Endothelial cell of umbilical vein (primary cell): ENCODE measurements at regions not wholly inside any gene's neighbourhood (a gene's known extent, or its start where the extent isn't known, plus 50 kb on each side); places are given as distances from the start of the nearest gene placed in this dataset.

ENCODE experiments used
- BruUV-seq: library from RNA; stranded (reverse); fragments of 400-500 nt; replicated peaks from 2 replicates; lab custom pipeline; 2021; lab: Mats Ljungman, UMichigan
- CTCF ChIA-PET: fragments of 300-600, 350-600 bp; sonication (Branson Sonifier 250); formaldehyde crosslinking; loops from one replicate; lab custom pipeline; 2021; ENCODE audit warnings: antibody characterized with exemption, inconsistent platforms; lab: Charles Lee
- POLR2A ChIA-PET: fragments of 300-600, 350-600 bp; sonication (Branson Sonifier 250); formaldehyde crosslinking; loops from one replicate; lab custom pipeline; 2021; ENCODE audit warnings: antibody characterized with exemption, inconsistent platforms; lab: Charles Lee
- DNase-seq: peaks from one replicate; pipeline ENCODE4 v3.0.0-alpha.2; 2011; ENCODE audit warnings: low read depth, low spot score
- FAIRE-seq: peaks from 2 replicates; lab custom pipeline; 2011; peaks lifted over from hg19 to GRCh38; lab: Jason Lieb, UNC
- H2AFZ ChIP-seq: 2 replicates; pipeline ENCODE4 v1.6.0; 2012; ENCODE audit warnings: low read depth, low read length, control low read depth, inconsistent platforms
- H3K27ac ChIP-seq: 2 replicates; pipeline ENCODE4 v1.5.1; 2011; ENCODE audit warnings: low read depth, mild to moderate bottlenecking, control low read depth, low read length, moderate library complexity; ENCODE audit not compliant: insufficient read depth
- H3K27me3 ChIP-seq, 2 experiments: 2 replicates each; pipeline versions ENCODE4 v1.6.0 to v1.6.1; 2011; ENCODE audit warnings: low read length in 2 of 2, mixed read lengths in 1 of 2; ENCODE audit not compliant: control insufficient read depth in 2 of 2, insufficient read depth in 2 of 2
- H3K36me3 ChIP-seq, 2 experiments: 2 replicates in 1 of 2; 3 replicates in 1 of 2; pipeline ENCODE4 v1.5.1; 2011; ENCODE audit warnings: low read length in 2 of 2, mild to moderate bottlenecking in 1 of 2, moderate library complexity in 1 of 2; ENCODE audit not compliant: control insufficient read depth in 2 of 2, insufficient read depth in 2 of 2; ENCODE audit errors: extremely low read depth in 1 of 2
- H3K4me1 ChIP-seq: 3 replicates; pipeline ENCODE4 v1.5.1; 2011; ENCODE audit warnings: mild to moderate bottlenecking, low read length; ENCODE audit not compliant: control insufficient read depth, insufficient read depth; ENCODE audit errors: extremely low read depth
- H3K4me2 ChIP-seq: 2 replicates; pipeline ENCODE4 v1.6.1; 2011; ENCODE audit warnings: low read length, control low read depth, mixed read lengths; ENCODE audit not compliant: insufficient read depth
- H3K4me3 ChIP-seq, 3 experiments: fragments of 200-600 bp in 1 of 3; sonication (generic), shearing (Covaris generic) in 1 of 3; replicated peaks in 1 of 3; 2 replicates each; pipeline ENCODE4 v1.5.1; 2011 to 2016; ENCODE audit warnings: control low read depth in 3 of 3, low read length in 3 of 3, mild to moderate bottlenecking in 2 of 3, inconsistent platforms in 1 of 3, low read depth in 1 of 3, moderate library complexity in 1 of 3; ENCODE audit not compliant: insufficient read depth in 1 of 3
- H3K79me2 ChIP-seq: 2 replicates; pipeline ENCODE4 v1.6.0; 2012; ENCODE audit warnings: low read length, inconsistent platforms; ENCODE audit not compliant: control insufficient read depth, insufficient read depth
- H3K9ac ChIP-seq: replicated peaks from 2 replicates; pipeline ENCODE3; 2011; ENCODE audit warnings: low read length, control low read depth; ENCODE audit not compliant: insufficient read depth; ENCODE audit errors: extremely low read depth
- H3K9me1 ChIP-seq: replicated peaks from 3 replicates; pipeline ENCODE4 v1.6.0; 2011; ENCODE audit warnings: mild to moderate bottlenecking, low read length; ENCODE audit not compliant: control insufficient read depth, insufficient read depth; ENCODE audit errors: extremely low read depth
- H3K9me3 ChIP-seq: replicated peaks from 2 replicates; pipeline ENCODE4 v1.5.1; 2012; ENCODE audit warnings: low read length, inconsistent platforms; ENCODE audit not compliant: control insufficient read depth, insufficient read depth
- H4K20me1 ChIP-seq: replicated peaks from 2 replicates; pipeline ENCODE3; 2011; ENCODE audit warnings: mild to moderate bottlenecking, low read length; ENCODE audit not compliant: control insufficient read depth, insufficient read depth; ENCODE audit errors: extremely low read depth
- CTCF ChIP-seq, 2 donors: IDR thresholded peaks; 1 replicate in 1 of 2; 2 replicates in 1 of 2; pipeline ENCODE4 v1.5.1; 2011; ENCODE audit warnings: low read length in 2 of 2, mild to moderate bottlenecking in 2 of 2, moderate library complexity in 2 of 2, control low read depth in 1 of 2, inconsistent platforms in 1 of 2, low read depth in 1 of 2; ENCODE audit not compliant: insufficient read depth in 1 of 2; ENCODE audit errors: extremely low read depth in 1 of 2
- FOS ChIP-seq: IDR thresholded peaks from 2 replicates; pipeline ENCODE4 v1.6.1; 2011; ENCODE audit warnings: mild to moderate bottlenecking, low read length, moderate library complexity, borderline replicate concordance; ENCODE audit not compliant: insufficient read depth
- JUN ChIP-seq: IDR thresholded peaks from 2 replicates; pipeline ENCODE4 v1.6.1; 2011; ENCODE audit warnings: borderline replicate concordance, low read depth; ENCODE audit not compliant: insufficient read length, insufficient read depth
- MAX ChIP-seq: IDR thresholded peaks from 2 replicates; pipeline ENCODE4 v1.6.1; 2011; ENCODE audit not compliant: insufficient read depth, insufficient read length
- POLR2A ChIP-seq: IDR thresholded peaks from 2 replicates; pipeline ENCODE4 v1.6.1; 2012; ENCODE audit warnings: low read depth, mild to moderate bottlenecking, control low read depth, low read length
- POLR2AphosphoS5 ChIP-seq: IDR thresholded peaks from 2 replicates; pipeline ENCODE4 v1.6.1; 2012; ENCODE audit warnings: low read depth, mild to moderate bottlenecking, control low read depth, low read length, moderate library complexity; ENCODE audit not compliant: insufficient read depth
- dilution Hi-C: fragments of 300-500 bp; cut with MboI; formaldehyde crosslinking; loops from one replicate; pipeline ENCODE4 v1.15.0; 2019; ENCODE audit warnings: low sequenced_read_pairs; ENCODE audit not compliant: extremely low pct_ligation_motif_present
- intact Hi-C: fragments of 100-400 bp; cut with micrococcal nuclease; formaldehyde crosslinking; loops from one replicate; pipeline ENCODE4 v1.10.0; 2022

GRCh38 chr3:64816355-64816754 lies 128.6 kb upstream of the ADAMTS9 start:
- dilution Hi-C loops (no loop called here), intact Hi-C loops (no loop called here)
- Histone ChIP-seq H3K4me3 (no peak overlapping the region), H3K9me3 (no peaks in the 10 kb centered on the region), H3K4me1 (peaks cover 6% of the 10 kb centered on the region), H3K9ac (no peak overlapping the region), H3K27ac (no peak overlapping the region), H3K4me2 (no peak overlapping the region), H3K79me2 (no peaks in the 10 kb centered on the region), H4K20me1 (no peaks in the 10 kb centered on the region), H3K36me3 (no peaks in the 10 kb centered on the region), H2AFZ (no peak overlapping the region), H3K9me1 (no peaks in the 10 kb centered on the region), H3K27me3 (no peaks in the 10 kb centered on the region)
- DNase-seq (no peak), FAIRE-seq (no peak)
- no TSS peak for BruUV-seq
- POLR2A ChIA-PET = no interaction called here
- TF ChIP-seq POLR2A = no peak
- no peak for TF ChIP-seq FOS
- no peak for TF ChIP-seq CTCF (IDR thresholded peaks at IDR 0.05; ENCODE audit: extremely low read depth in 1 of 2, insufficient read depth in 1 of 2, low read depth in 1 of 2, low read length in 2 of 2)
- no peak for TF ChIP-seq MAX
- no peak for TF ChIP-seq JUN
- CTCF ChIA-PET = interaction anchor here (0.8 to 2.1 kb wide), 2 partner anchors 19 to 354 kb away, joined by 3 to 4 read pairs; no protein-coding TSS in a partner anchor

DNA sequence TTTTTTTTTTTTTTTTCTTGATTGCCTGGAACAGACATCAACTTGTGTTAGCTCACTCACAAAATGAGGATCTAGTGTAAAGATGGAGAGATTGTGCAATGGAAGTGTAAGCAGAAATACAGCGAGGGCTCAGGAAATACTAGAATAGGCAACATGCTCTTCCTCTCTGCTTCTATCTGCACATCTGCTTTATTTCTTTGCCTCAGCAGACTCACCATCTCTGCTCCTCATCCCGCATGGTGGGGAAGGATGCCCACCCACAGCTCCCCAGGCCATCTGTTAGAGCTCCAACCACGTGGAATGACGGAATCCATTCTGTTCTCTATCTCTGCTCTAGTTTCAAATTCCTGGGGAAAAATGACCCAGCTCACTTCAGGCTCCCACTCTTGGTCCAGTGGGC lies 128.0 kb upstream of the ADAMTS9 start:
- no peaks in the 10 kb centered on the region for H3K9me1 ChIP-seq
- ChIA-PET POLR2A (no interaction called here), CTCF (interaction anchor here (2.1 kb wide), 1 partner anchor 19 kb away, joined by 4 read pairs; no protein-coding TSS in a partner anchor)
- H3K79me2 ChIP-seq = no peaks in the 10 kb centered on the region
- dilution Hi-C loops (no loop called here), intact Hi-C loops (no loop called here)
- no peaks in the 10 kb centered on the region for H4K20me1 ChIP-seq
- DNase-seq (no peak), FAIRE-seq (no peak)
- no peaks in the 10 kb centered on the region for H3K27me3 ChIP-seq
- BruUV-seq = no TSS peak
- TF ChIP-seq POLR2AphosphoS5 = no peak
- no peak overlapping the region for H3K4me3 ChIP-seq
- no peak overlapping the region for H3K27ac ChIP-seq
- H3K4me1 ChIP-seq = peaks cover 2% of the 10 kb centered on the region
- no peaks in the 10 kb centered on the region for H3K36me3 ChIP-seq
- H3K4me2 ChIP-seq = no peak overlapping the region
- no peak overlapping the region for H2AFZ ChIP-seq
- H3K9me3 ChIP-seq = no peaks in the 10 kb centered on the region
- H3K9ac ChIP-seq = no peak overlapping the region
